ENCODE measurements at regions not wholly inside any gene's neighbourhood (a gene's known extent, or its start where the extent isn't known, plus 50 kb on each side); places are given as distances from the start of the nearest gene placed in this dataset.

GRCh38 chr21:35578831-35579471 is 481.4 kb downstream of the SETD4 start:
- H3K4me3 ChIP-seq (ENCODE audit: low read depth, low read length) = no peak overlapping the region
- no peak for DNase-seq (ENCODE audit: low read depth)
- TF ChIP-seq MAX (IDR thresholded peaks at IDR 0.05; ENCODE audit: low read depth, low read length) = no peak
- TF ChIP-seq POLR2A (IDR thresholded peaks at IDR 0.05; ENCODE audit: extremely low read depth, insufficient read length) = no peak
- no peak for TF ChIP-seq CTCF (IDR thresholded peaks at IDR 0.05; ENCODE audit: low read depth, low read length)
- TF ChIP-seq MYC (IDR thresholded peaks at IDR 0.05; ENCODE audit: low read depth, low read length) = no peak

GRCh38 chr21:35578347-35578782 is 482.0 kb downstream of the SETD4 start:
- DNase-seq (ENCODE audit: low read depth) = no peak
- H3K4me3 ChIP-seq (ENCODE audit: low read depth, low read length) = no peak overlapping the region
- TF ChIP-seq MYC (IDR thresholded peaks at IDR 0.05; ENCODE audit: low read depth, low read length) = no peak
- TF ChIP-seq POLR2A (IDR thresholded peaks at IDR 0.05; ENCODE audit: extremely low read depth, insufficient read length) = no peak
- TF ChIP-seq CTCF (IDR thresholded peaks at IDR 0.05; ENCODE audit: low read depth, low read length) = no peak
- TF ChIP-seq MAX (IDR thresholded peaks at IDR 0.05; ENCODE audit: low read depth, low read length) = no peak

- no peak for DNase-seq (ENCODE audit: low read depth)
- no peak overlapping the region for H3K4me3 ChIP-seq (ENCODE audit: low read depth, low read length)
- no peak for TF ChIP-seq CTCF (IDR thresholded peaks at IDR 0.05; ENCODE audit: low read depth, low read length)
- TF ChIP-seq MYC (IDR thresholded peaks at IDR 0.05; ENCODE audit: low read depth, low read length) = no peak
- no peak for TF ChIP-seq POLR2A (IDR thresholded peaks at IDR 0.05; ENCODE audit: extremely low read depth, insufficient read length)
- TF ChIP-seq MAX (IDR thresholded peaks at IDR 0.05; ENCODE audit: low read depth, low read length) = no peak
These were observed 484.9 kb downstream of the SETD4 start for GRCh38 chr21:35575280-35575915.

GRCh38 chr21:35573472-35574374 is 486.6 kb downstream of the SETD4 start:
- no peak overlapping the region for H3K4me3 ChIP-seq (ENCODE audit: low read depth, low read length)
- TF ChIP-seq CTCF (IDR thresholded peaks at IDR 0.05; ENCODE audit: low read depth, low read length) (no peak), MAX (IDR thresholded peaks at IDR 0.05; ENCODE audit: low read depth, low read length) (no peak), POLR2A (IDR thresholded peaks at IDR 0.05; ENCODE audit: extremely low read depth, insufficient read length) (no peak), MYC (IDR thresholded peaks at IDR 0.05; ENCODE audit: low read depth, low read length) (no peak)
- no peak for DNase-seq (ENCODE audit: low read depth)

- no peak for TF ChIP-seq MYC (IDR thresholded peaks at IDR 0.05; ENCODE audit: low read depth, low read length)
- TF ChIP-seq CTCF (IDR thresholded peaks at IDR 0.05; ENCODE audit: low read depth, low read length) = no peak
- TF ChIP-seq MAX (IDR thresholded peaks at IDR 0.05; ENCODE audit: low read depth, low read length) = no peak
- H3K4me3 ChIP-seq (ENCODE audit: low read depth, low read length) = no peak overlapping the region
- DNase-seq (ENCODE audit: low read depth) = no peak
These were observed 488.4 kb downstream of the SETD4 start for GRCh38 chr21:35571910-35572309.
